IMR-90 (cell line): ENCODE measurements at regions not wholly inside any gene's neighbourhood (a gene's known extent, or its start where the extent isn't known, plus 50 kb on each side); places are given as distances from the start of the nearest gene placed in this dataset.

Experiments
- ATAC-seq: fragments of 200-7000 bp; cut with Tn5 transposase; 2 replicates; pipeline ENCODE4 v1.9.1; 2020; ENCODE audit warnings: low read depth, mild to moderate bottlenecking, moderate library complexity
- BruUV-seq: library from RNA; stranded (reverse); fragments of 400-500 nt; replicated peaks from 2 replicates; lab custom pipeline; 2021; lab: Mats Ljungman, UMichigan
- CTCF ChIA-PET: fragments of 300-600 bp; formaldehyde crosslinking; extraction: SDS; loops from one replicate; lab custom pipeline; 2021; ENCODE audit warnings: antibody characterized with exemption; lab: Yijun Ruan, JAX
- POLR2A ChIA-PET: fragments of 300-600 bp; sonication (Branson Sonifier 250); formaldehyde crosslinking; loops from one replicate; lab custom pipeline; 2022; ENCODE audit warnings: antibody characterized with exemption; ENCODE audit not compliant: unreplicated experiment; lab: Charles Lee
- DNase-seq: peaks from one replicate; pipeline ENCODE4 v3.0.0; 2013
- H2AFZ ChIP-seq: replicated peaks from 2 replicates; pipeline ENCODE3; 2013; ENCODE audit warnings: low read length, mild to moderate bottlenecking; ENCODE audit not compliant: poor library complexity
- H2AK5ac ChIP-seq: 2 replicates; pipeline ENCODE4 v1.6.1; 2013; ENCODE audit warnings: low read depth, low read length, inconsistent platforms
- H2AK9ac ChIP-seq: replicated peaks from 2 replicates; pipeline ENCODE3; 2013; ENCODE audit warnings: mild to moderate bottlenecking, low read depth, low read length, moderate library complexity; ENCODE audit not compliant: poor library complexity
- H2BK120ac ChIP-seq: 2 replicates; pipeline ENCODE4 v1.6.1; 2013; ENCODE audit warnings: low read depth, low read length, inconsistent platforms
- H2BK15ac ChIP-seq: 3 replicates; pipeline ENCODE4 v1.6.1; 2013; ENCODE audit warnings: low read depth, low read length, inconsistent platforms
- H2BK20ac ChIP-seq: 2 replicates; pipeline ENCODE4 v1.6.1; 2013; ENCODE audit warnings: low read depth, mild to moderate bottlenecking, inconsistent platforms, low read length, moderate library complexity
- H2BK5ac ChIP-seq: 2 replicates; pipeline ENCODE4 v1.6.1; 2013; ENCODE audit warnings: mild to moderate bottlenecking, low read depth, low read length, inconsistent platforms; ENCODE audit not compliant: poor library complexity, severe bottlenecking
- H3K14ac ChIP-seq: replicated peaks from 2 replicates; pipeline ENCODE4 v1.6.1; 2013; ENCODE audit warnings: low read depth, low read length, inconsistent platforms
- H3K18ac ChIP-seq: 2 replicates; pipeline ENCODE4 v1.6.1; 2013; ENCODE audit warnings: low read depth, low read length, control low read depth
- H3K23ac ChIP-seq: 2 replicates; pipeline ENCODE4 v1.6.1; 2013; ENCODE audit warnings: low read depth, low read length, inconsistent platforms
- H3K27ac ChIP-seq: 2 replicates; pipeline ENCODE4 v1.5.1; 2013; ENCODE audit warnings: mild to moderate bottlenecking, control low read depth, low read length; ENCODE audit not compliant: insufficient read depth
- H3K27me3 ChIP-seq: 2 replicates; pipeline ENCODE4 v1.6.1; 2013; ENCODE audit warnings: low read length; ENCODE audit not compliant: control insufficient read depth, insufficient read depth
- H3K36me3 ChIP-seq: 2 replicates; pipeline ENCODE4 v1.6.1; 2013; ENCODE audit warnings: low read length, mixed read lengths; ENCODE audit not compliant: control insufficient read depth, insufficient read depth
- H3K4ac ChIP-seq: 2 replicates; pipeline ENCODE4 v1.6.1; 2013; ENCODE audit warnings: low read depth, low read length, inconsistent platforms
- H3K4me1 ChIP-seq: 2 replicates; pipeline ENCODE4 v1.6.1; 2013; ENCODE audit warnings: low read length, mixed read lengths; ENCODE audit not compliant: control insufficient read depth, insufficient read depth
- H3K4me2 ChIP-seq: 2 replicates; pipeline ENCODE4 v1.6.1; 2013; ENCODE audit warnings: low read depth, mild to moderate bottlenecking, control low read depth, low read length, moderate library complexity
- H3K4me3 ChIP-seq: 2 replicates; pipeline ENCODE4 v1.5.1; 2013; ENCODE audit warnings: low read depth, mild to moderate bottlenecking, control low read depth, low read length, moderate library complexity; ENCODE audit not compliant: insufficient read depth
- H3K56ac ChIP-seq: 2 replicates; pipeline ENCODE4 v1.6.1; 2013; ENCODE audit warnings: low read length, inconsistent platforms; ENCODE audit not compliant: insufficient read depth; ENCODE audit errors: extremely low read depth
- H3K79me1 ChIP-seq, 2 experiments: 2 replicates each; pipeline ENCODE4 v1.6.1; 2013; ENCODE audit warnings: low read length in 2 of 2, inconsistent platforms in 1 of 2, low read depth in 1 of 2
- H3K9ac ChIP-seq: 2 replicates; pipeline ENCODE4 v1.6.1; 2013; ENCODE audit warnings: low read depth, low read length, control low read depth
- H3K9me1 ChIP-seq: 2 replicates; pipeline ENCODE4 v1.6.1; 2013; ENCODE audit warnings: low read length, inconsistent platforms; ENCODE audit not compliant: insufficient read depth
- H3K9me3 ChIP-seq: 2 replicates; pipeline ENCODE4 v1.6.1; 2013; ENCODE audit warnings: low read length; ENCODE audit not compliant: control insufficient read depth, insufficient read depth
- H4K20me1 ChIP-seq: 2 replicates; pipeline ENCODE4 v1.6.1; 2013; ENCODE audit warnings: low read length, inconsistent platforms; ENCODE audit not compliant: insufficient read depth
- H4K5ac ChIP-seq: 2 replicates; pipeline ENCODE4 v1.6.1; 2013; ENCODE audit warnings: mild to moderate bottlenecking, low read depth, low read length, control low read depth
- H4K8ac ChIP-seq, 2 experiments: 2 replicates each; pipeline ENCODE4 v1.6.1; 2013; ENCODE audit warnings: low read depth in 2 of 2, low read length in 2 of 2, control low read depth in 1 of 2, inconsistent platforms in 1 of 2
- H4K91ac ChIP-seq: 2 replicates; pipeline ENCODE4 v1.6.1; 2013; ENCODE audit warnings: low read depth, low read length, inconsistent platforms; ENCODE audit not compliant: insufficient read depth
- CHD1 ChIP-seq: IDR thresholded peaks from 2 replicates; pipeline ENCODE4 v1.6.1; 2012; ENCODE audit warnings: low read depth, low read length, improper control_type of control experiment
- CTCF ChIP-seq: conservative IDR thresholded peaks from 2 replicates; pipeline ENCODE4 v1.5.1; 2012; ENCODE audit warnings: mild to moderate bottlenecking, low read depth, low read length, improper control_type of control experiment
- MXI1 ChIP-seq: IDR thresholded peaks from 2 replicates; pipeline ENCODE4 v1.6.1; 2012; ENCODE audit warnings: low read depth, mild to moderate bottlenecking, low read length, moderate library complexity, borderline replicate concordance
- RAD21 ChIP-seq: IDR thresholded peaks from 2 replicates; pipeline ENCODE4 v1.6.1; 2012; ENCODE audit warnings: low read length, improper control_type of control experiment
- SMC3 ChIP-seq: fragments of 150-350 bp; IDR thresholded peaks from 2 replicates; pipeline ENCODE4 v1.6.1; 2016; ENCODE audit warnings: low read depth, mild to moderate bottlenecking, antibody characterized with exemption, low read length, moderate library complexity
- WGBS, 2 experiments: methylation state at CpG; one replicate each; pipeline versions ENCODE4 v1.1.5 to v1.1.7; 2013; ENCODE audit warnings: missing lambda C conversion rate in 2 of 2; ENCODE audit not compliant: insufficient read length in 1 of 2; ENCODE audit errors: extremely low coverage in 2 of 2; 5-methylcytosine and 5-hydroxymethylcytosine counted together
- dilution Hi-C: fragments of 300-500 bp; cut with HindIII; formaldehyde crosslinking; loops from one replicate; pipeline ENCODE4 v1.14.3; 2018; ENCODE audit warnings: low sequenced_read_pairs; ENCODE audit not compliant: unreplicated experiment
- in situ Hi-C: fragments of 300-500 bp; cut with MboI; formaldehyde crosslinking; loops from 3 replicates; pipeline ENCODE4 v1.14.3; 2019; ENCODE audit warnings: low sequenced_read_pairs, inconsistent platforms, mixed read lengths
- intact Hi-C: fragments of 100-400 bp; cut with micrococcal nuclease; formaldehyde crosslinking; loops from 2 replicates; pipeline ENCODE4 v1.10.0; 2022

- H2AK5ac ChIP-seq: peak overlapping the region; percentile 88
- no peak overlapping the region; the same call in 1 of the 2 replicates for H3K9ac ChIP-seq
- H2BK5ac ChIP-seq: peak overlapping the region; percentile 52
- no peaks in the 10 kb centered on the region for H3K9me3 ChIP-seq
- H2BK20ac ChIP-seq: peak overlapping the region; percentile 79
- H3K9me1 ChIP-seq: peaks cover 33% of the 10 kb centered on the region
- in situ Hi-C loops: no loop called here
- H4K5ac ChIP-seq: peak overlapping the region; percentile 31; the same call in 1 of the 2 replicates
- peak overlapping the region; percentile 69 for H3K27ac ChIP-seq
- H2BK15ac ChIP-seq: peak overlapping the region; percentile 26; the same call in 2 of the 3 replicates
- H3K4ac ChIP-seq: peak overlapping the region; percentile 89
- peak overlapping the region; percentile 80 for H4K91ac ChIP-seq
- H3K18ac ChIP-seq: peak overlapping the region; percentile 58
- H3K79me1 ChIP-seq: no peaks in the 10 kb centered on the region; a peak in 1 of 4 replicates
- H3K56ac ChIP-seq: 0 out of 2 replicates have a peak overlapping the region, but pooled peaks have one; percentile 12
- H3K4me1 ChIP-seq: peaks cover 56% of the 10 kb centered on the region
- DNase-seq (peak; percentile 91), ATAC-seq (peak; percentile 75)
- no CpG with 5 or more reads among the region's 3 CpGs for WGBS, 2 experiments
- no peak overlapping the region for H3K23ac ChIP-seq
- ChIA-PET CTCF (interaction anchor here (1.0 to 1.4 kb wide), 2 partner anchors 9 to 183 kb away, joined by 3 read pairs; no protein-coding TSS in a partner anchor), POLR2A (no interaction called here)
- intact Hi-C loops: loop anchor here (5.0 kb wide), 1 partner anchor 181 kb away; no protein-coding TSS in a partner anchor
- peak overlapping the region; percentile 28 for H2AFZ ChIP-seq
- H4K20me1 ChIP-seq: peaks cover 4% of the 10 kb centered on the region; the same call in 1 of the 2 replicates
- no peaks in the 10 kb centered on the region for H3K27me3 ChIP-seq
- H3K36me3 ChIP-seq: no peaks in the 10 kb centered on the region
- H3K4me2 ChIP-seq: no peak overlapping the region; the same call in 1 of the 2 replicates
- H3K4me3 ChIP-seq: no peak overlapping the region
- peak overlapping the region; percentile 65; the same call in 1 of the 2 replicates for H3K14ac ChIP-seq
- H2AK9ac ChIP-seq: peak overlapping the region; percentile 74
- TF ChIP-seq RAD21: peak; percentile 31; the same call in 1 of the 2 replicates
- TF ChIP-seq MXI1: no peak
- no peak for TF ChIP-seq CHD1
- TF ChIP-seq CTCF: peak; percentile 29
- TF ChIP-seq SMC3: 0 out of 2 replicates have a peak, but pooled peaks have one; percentile 7
- H4K8ac ChIP-seq: peak overlapping the region in 1 of 2 experiments; percentile 80; a peak in 3 of 4 replicates
- dilution Hi-C loops: no loop called here
- H2BK120ac ChIP-seq: peak overlapping the region; percentile 91
- no TSS peak for BruUV-seq
These were observed 70.5 kb upstream of the COL13A1 start for GRCh38 chr10:69731184-69731583.
